ENCODE measurements at regions not wholly inside any gene's neighbourhood (a gene's known extent, or its start where the extent isn't known, plus 50 kb on each side); places are given as distances from the start of the nearest gene placed in this dataset.

DNA sequence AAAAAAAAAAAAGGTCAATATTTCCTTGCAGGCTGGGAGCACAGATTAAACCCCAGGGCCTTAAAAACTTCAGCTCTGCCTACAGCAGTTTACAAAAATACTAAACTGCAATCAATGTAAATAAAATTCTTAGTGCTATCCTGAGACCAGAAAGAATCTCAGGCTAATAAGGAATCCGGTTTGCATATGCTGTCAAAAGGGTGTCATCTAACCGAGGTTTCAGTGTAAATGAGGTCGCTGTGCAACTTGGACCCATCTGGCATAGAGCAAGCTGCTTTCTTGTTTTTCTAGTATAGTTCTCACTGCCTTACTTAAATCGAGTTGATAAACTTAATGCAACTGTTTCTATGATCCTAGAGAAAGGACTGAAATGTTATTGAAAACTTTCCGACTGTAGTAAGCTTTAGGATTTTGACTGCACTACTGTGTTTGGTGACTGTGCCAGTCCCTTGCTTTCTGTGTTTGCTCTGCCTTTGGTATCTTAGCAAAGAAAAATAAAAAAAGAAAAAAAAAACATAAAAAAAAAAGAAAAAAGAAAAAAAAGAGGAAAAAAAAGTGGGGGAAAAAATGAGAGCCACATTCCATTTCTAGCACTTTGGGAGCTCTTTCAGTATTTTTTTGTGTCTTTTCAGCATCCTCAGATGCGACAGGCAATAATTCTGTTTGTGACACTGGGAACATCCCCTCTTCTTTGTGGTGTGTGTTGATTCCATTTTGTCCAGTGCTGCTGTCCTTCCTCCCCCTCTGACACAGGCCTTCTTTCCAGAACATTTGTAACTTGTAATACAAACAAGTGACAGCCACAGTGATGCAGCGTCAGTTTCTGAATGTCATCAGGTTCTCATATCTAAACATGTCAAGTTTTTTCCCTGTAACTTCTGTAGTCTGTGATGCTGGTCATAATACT is 340.5 kb downstream of the ZNF536 start:
- TF ChIP-seq, protein P1, sequence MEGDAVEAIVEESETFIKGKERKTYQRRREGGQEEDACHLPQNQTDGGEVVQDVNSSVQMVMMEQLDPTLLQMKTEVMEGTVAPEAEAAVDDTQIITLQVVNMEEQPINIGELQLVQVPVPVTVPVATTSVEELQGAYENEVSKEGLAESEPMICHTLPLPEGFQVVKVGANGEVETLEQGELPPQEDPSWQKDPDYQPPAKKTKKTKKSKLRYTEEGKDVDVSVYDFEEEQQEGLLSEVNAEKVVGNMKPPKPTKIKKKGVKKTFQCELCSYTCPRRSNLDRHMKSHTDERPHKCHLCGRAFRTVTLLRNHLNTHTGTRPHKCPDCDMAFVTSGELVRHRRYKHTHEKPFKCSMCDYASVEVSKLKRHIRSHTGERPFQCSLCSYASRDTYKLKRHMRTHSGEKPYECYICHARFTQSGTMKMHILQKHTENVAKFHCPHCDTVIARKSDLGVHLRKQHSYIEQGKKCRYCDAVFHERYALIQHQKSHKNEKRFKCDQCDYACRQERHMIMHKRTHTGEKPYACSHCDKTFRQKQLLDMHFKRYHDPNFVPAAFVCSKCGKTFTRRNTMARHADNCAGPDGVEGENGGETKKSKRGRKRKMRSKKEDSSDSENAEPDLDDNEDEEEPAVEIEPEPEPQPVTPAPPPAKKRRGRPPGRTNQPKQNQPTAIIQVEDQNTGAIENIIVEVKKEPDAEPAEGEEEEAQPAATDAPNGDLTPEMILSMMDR (IDR thresholded peaks at IDR 0.05): no peak
- no peak for TF ChIP-seq POLR2A (IDR thresholded peaks at IDR 0.05)

Measured in adrenal gland (tissue), 5 donors.